ENCODE measurements at regions not wholly inside any gene's neighbourhood (a gene's known extent, or its start where the extent isn't known, plus 50 kb on each side); places are given as distances from the start of the nearest gene placed in this dataset.

- no peaks in the 10 kb centered on the region for H3K36me3 ChIP-seq (replicated peaks in 1 of 2; ENCODE audit: control insufficient read depth in 1 of 2, insufficient read depth in 2 of 2, low read length in 2 of 2)
- no peak overlapping the region for H3K27ac ChIP-seq (ENCODE audit: low read depth in 1 of 2, low read length in 2 of 2)
- no peaks in the 10 kb centered on the region for H3K27me3 ChIP-seq (ENCODE audit: control insufficient read depth in 2 of 2, insufficient read depth in 2 of 2, low read length in 2 of 2)
- no peak overlapping the region for H3K4me2 ChIP-seq (replicated peaks; ENCODE audit: extremely low read depth, low read length, poor library complexity, severe bottlenecking)
- no peaks in the 10 kb centered on the region for H3K4me1 ChIP-seq (ENCODE audit: control insufficient read depth in 1 of 2, insufficient read depth in 2 of 2, low read length in 2 of 2)
- H2AFZ ChIP-seq (ENCODE audit: insufficient read depth, low read depth, low read length, poor library complexity, severe bottlenecking): no peak overlapping the region
- Mint-ChIP-seq H3K4me1 (no peaks in the 10 kb centered on the region), H3K27ac (no peak overlapping the region), H3K4me3 (no peak overlapping the region), H3K36me3 (no peaks in the 10 kb centered on the region), H3K9me3 (peaks cover 0 to 2% (median 2%) of the 10 kb centered on the region in 7 donors), H3K27me3 (ENCODE audit: low read depth in 3 of 3) (peaks cover 0 to 1% (median 0%) of the 10 kb centered on the region in 3 donors)
- DNase-seq: no peak
- 100% methylated on average over 2 of the region's 2 CpGs for WGBS (ENCODE audit: insufficient coverage)
- no peak overlapping the region for H3K4me3 ChIP-seq (replicated peaks in 1 of 3; ENCODE audit: low read depth in 2 of 3, low read length in 3 of 3)
- H3K9ac ChIP-seq (ENCODE audit: insufficient read depth, low read length, poor library complexity, severe bottlenecking): no peak overlapping the region
- H4K20me1 ChIP-seq (ENCODE audit: insufficient read depth, low read length): no peaks in the 10 kb centered on the region
- TF ChIP-seq, protein P1, sequence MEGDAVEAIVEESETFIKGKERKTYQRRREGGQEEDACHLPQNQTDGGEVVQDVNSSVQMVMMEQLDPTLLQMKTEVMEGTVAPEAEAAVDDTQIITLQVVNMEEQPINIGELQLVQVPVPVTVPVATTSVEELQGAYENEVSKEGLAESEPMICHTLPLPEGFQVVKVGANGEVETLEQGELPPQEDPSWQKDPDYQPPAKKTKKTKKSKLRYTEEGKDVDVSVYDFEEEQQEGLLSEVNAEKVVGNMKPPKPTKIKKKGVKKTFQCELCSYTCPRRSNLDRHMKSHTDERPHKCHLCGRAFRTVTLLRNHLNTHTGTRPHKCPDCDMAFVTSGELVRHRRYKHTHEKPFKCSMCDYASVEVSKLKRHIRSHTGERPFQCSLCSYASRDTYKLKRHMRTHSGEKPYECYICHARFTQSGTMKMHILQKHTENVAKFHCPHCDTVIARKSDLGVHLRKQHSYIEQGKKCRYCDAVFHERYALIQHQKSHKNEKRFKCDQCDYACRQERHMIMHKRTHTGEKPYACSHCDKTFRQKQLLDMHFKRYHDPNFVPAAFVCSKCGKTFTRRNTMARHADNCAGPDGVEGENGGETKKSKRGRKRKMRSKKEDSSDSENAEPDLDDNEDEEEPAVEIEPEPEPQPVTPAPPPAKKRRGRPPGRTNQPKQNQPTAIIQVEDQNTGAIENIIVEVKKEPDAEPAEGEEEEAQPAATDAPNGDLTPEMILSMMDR (IDR thresholded peaks at IDR 0.05): no peak
- intact Hi-C loops (cut with micrococcal nuclease): no loop called here
- peaks cover 3 to 4% of the 10 kb centered on the region in 2 donors for H3K9me3 ChIP-seq (replicated peaks in 1 of 2; ENCODE audit: control insufficient read depth in 1 of 2, insufficient read depth in 1 of 2, low read length in 2 of 2)
- H3K79me2 ChIP-seq (ENCODE audit: insufficient read depth, low read length): no peaks in the 10 kb centered on the region
Measured at GRCh38 chr3:106619-107018, 89.9 kb upstream of the CHL1 start.

- H4K20me1 ChIP-seq (ENCODE audit: insufficient read depth, low read length): no peaks in the 10 kb centered on the region
- no peak for DNase-seq
- no peaks in the 10 kb centered on the region for H3K27me3 Mint-ChIP-seq (ENCODE audit: low read depth in 3 of 3)
Measured at GRCh38 chr3:111143-112069, 85.2 kb upstream of the CHL1 start.

More at GRCh38 chr3:111143-112069, 85.2 kb upstream of the CHL1 start:
- no peak overlapping the region for H3K27ac ChIP-seq (ENCODE audit: low read depth in 1 of 2, low read length in 2 of 2)
- intact Hi-C loops (cut with micrococcal nuclease): no loop called here
- peaks cover 4 to 5% of the 10 kb centered on the region in 2 donors for H3K9me3 ChIP-seq (replicated peaks in 1 of 2; ENCODE audit: control insufficient read depth in 1 of 2, insufficient read depth in 1 of 2, low read length in 2 of 2)
- TF ChIP-seq, protein P1 (IDR thresholded peaks at IDR 0.05): no peak
- no peak overlapping the region for H3K4me3 ChIP-seq (replicated peaks in 1 of 3; ENCODE audit: low read depth in 2 of 3, low read length in 3 of 3)
- no peak overlapping the region for H3K9ac ChIP-seq (ENCODE audit: insufficient read depth, low read length, poor library complexity, severe bottlenecking)
- H2AFZ ChIP-seq (ENCODE audit: insufficient read depth, low read depth, low read length, poor library complexity, severe bottlenecking): no peak overlapping the region
- H3K36me3 Mint-ChIP-seq: no peaks in the 10 kb centered on the region
- H3K79me2 ChIP-seq (ENCODE audit: insufficient read depth, low read length): no peaks in the 10 kb centered on the region
- WGBS (ENCODE audit: insufficient coverage): 93% methylated on average over 6 of the region's 8 CpGs
- H3K36me3 ChIP-seq (replicated peaks in 1 of 2; ENCODE audit: control insufficient read depth in 1 of 2, insufficient read depth in 2 of 2, low read length in 2 of 2): no peaks in the 10 kb centered on the region
- H3K4me3 Mint-ChIP-seq: no peak overlapping the region
- no peak overlapping the region for H3K27ac Mint-ChIP-seq
- H3K9me3 Mint-ChIP-seq: peaks cover 0 to 15% (median 3%) of the 10 kb centered on the region in 7 donors
- H3K4me2 ChIP-seq (replicated peaks; ENCODE audit: extremely low read depth, low read length, poor library complexity, severe bottlenecking): no peak overlapping the region
- H3K4me1 ChIP-seq (ENCODE audit: control insufficient read depth in 1 of 2, insufficient read depth in 2 of 2, low read length in 2 of 2): no peaks in the 10 kb centered on the region
- H3K4me1 Mint-ChIP-seq: no peaks in the 10 kb centered on the region
- H3K27me3 ChIP-seq (ENCODE audit: control insufficient read depth in 2 of 2, insufficient read depth in 2 of 2, low read length in 2 of 2): no peaks in the 10 kb centered on the region
